DMS53 treated with DMSO at 0.1 percent for 48 hours (cell line): ENCODE measurements at regions not wholly inside any gene's neighbourhood (a gene's known extent, or its start where the extent isn't known, plus 50 kb on each side); places are given as distances from the start of the nearest gene placed in this dataset.
"Not testable (repeated sequence)": the region's sequence is repeated elsewhere in the genome, so short reads cannot be mapped to it uniquely, and the experiment has no call there.

Source experiments
- DNase-seq: peaks from one replicate; lab custom pipeline; 2025; ENCODE audit not compliant: unreplicated experiment; lab: John Stamatoyannopoulos, UW

GRCh38 chr17:70278844-70279462 lies 109.6 kb downstream of the KCNJ2 start:
- DNase-seq = no peak

- DNase-seq = no peak
Observed at GRCh38 chr17:70286391-70286790, 117.1 kb downstream of the KCNJ2 start.

- no peak for DNase-seq
Observed at GRCh38 chr17:70288540-70289290, 119.4 kb downstream of the KCNJ2 start.

GRCh38 chr17:70290770-70291169 lies 121.4 kb downstream of the KCNJ2 start:
- DNase-seq = no peak

- no peak for DNase-seq
Observed at GRCh38 chr17:70292366-70292765, 123.0 kb downstream of the KCNJ2 start.

- DNase-seq = not testable (repeated sequence)
Observed at GRCh38 chr17:70293564-70294310, 124.4 kb downstream of the KCNJ2 start.

GRCh38 chr17:70295329-70295728 lies 126.0 kb downstream of the KCNJ2 start:
- no peak for DNase-seq

GRCh38 chr17:70295731-70296130 lies 126.4 kb downstream of the KCNJ2 start:
- DNase-seq = no peak

GRCh38 chr17:70296456-70296855 lies 127.1 kb downstream of the KCNJ2 start:
- DNase-seq = no peak

GRCh38 chr17:70297397-70297796 lies 128.1 kb downstream of the KCNJ2 start:
- DNase-seq = no peak

GRCh38 chr17:70298929-70299531 lies 129.7 kb downstream of the KCNJ2 start:
- no peak for DNase-seq

GRCh38 chr17:70307430-70308225 lies 138.3 kb downstream of the KCNJ2 start:
- no peak for DNase-seq

GRCh38 chr17:70308618-70309017 lies 139.3 kb downstream of the KCNJ2 start:
- no peak for DNase-seq

- DNase-seq = no peak
Observed at GRCh38 chr17:70310221-70310672, 140.9 kb downstream of the KCNJ2 start.

GRCh38 chr17:70313086-70313852 lies 143.9 kb downstream of the KCNJ2 start:
- no peak for DNase-seq

- no peak for DNase-seq
Observed at GRCh38 chr17:70314096-70314495, 144.8 kb downstream of the KCNJ2 start.

GRCh38 chr17:70314506-70314905 lies 145.2 kb downstream of the KCNJ2 start:
- no peak for DNase-seq

- DNase-seq = no peak
Observed at GRCh38 chr17:70317421-70317820, 148.1 kb downstream of the KCNJ2 start.

GRCh38 chr17:70318051-70318450 lies 148.7 kb downstream of the KCNJ2 start:
- no peak for DNase-seq

GRCh38 chr17:70319516-70319915 lies 150.2 kb downstream of the KCNJ2 start:
- no peak for DNase-seq
